ENCODE measurements at regions not wholly inside any gene's neighbourhood (a gene's known extent, or its start where the extent isn't known, plus 50 kb on each side); places are given as distances from the start of the nearest gene placed in this dataset.

DNA sequence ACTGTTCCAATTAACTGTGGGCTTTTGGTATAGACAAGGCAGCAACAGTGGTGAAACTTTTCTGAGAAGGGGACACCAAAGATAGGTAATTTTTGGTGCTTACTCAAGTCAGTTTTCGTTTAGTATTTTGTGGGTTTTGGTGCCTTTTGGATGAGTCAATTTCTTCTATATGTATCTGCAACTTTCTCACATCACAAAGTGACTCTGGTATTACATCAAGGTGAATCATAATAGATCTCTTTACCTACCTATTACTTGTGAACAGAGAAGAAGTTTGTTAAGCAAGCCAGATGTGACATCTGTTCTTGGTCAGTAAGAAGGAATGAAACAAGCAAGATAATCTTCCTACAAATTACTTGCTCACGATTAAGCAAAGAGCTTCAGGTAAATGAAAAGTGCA is 732.4 kb upstream of the DPPA4 start:
- Histone ChIP-seq H3K9ac (ENCODE audit: low read depth in 1 of 2, low read length in 2 of 2) (no peak overlapping the region), H3K9me3 (ENCODE audit: control insufficient read depth in 4 of 4, low read length in 3 of 4) (peaks cover 0 to 3% (median 0%) of the 10 kb centered on the region in 4 donors), H3K36me3 (ENCODE audit: control insufficient read depth in 4 of 4, insufficient read depth in 3 of 4, low read depth in 1 of 4, low read length in 3 of 4) (no peaks in the 10 kb centered on the region), H3K4me3 (ENCODE audit: low read depth in 1 of 3, low read length in 3 of 3) (no peak overlapping the region), H3K27me3 (ENCODE audit: control insufficient read depth in 4 of 4, insufficient read depth in 4 of 4, low read length in 3 of 4) (no peaks in the 10 kb centered on the region), H3K4me1 (ENCODE audit: control insufficient read depth in 4 of 4, insufficient read depth in 4 of 4, low read length in 3 of 4) (no peaks in the 10 kb centered on the region), H3K27ac (ENCODE audit: low read depth in 1 of 2, low read length in 2 of 2) (no peak overlapping the region)
- TF ChIP-seq FOXA2 (IDR thresholded peaks at IDR 0.05) (no peak), RAD21 (IDR thresholded peaks at IDR 0.05) (no peak), GABPA (IDR thresholded peaks at IDR 0.05 in 1 of 2, conservative IDR thresholded peaks at IDR 0.05 in 1 of 2) (no peak), HNF4G (IDR thresholded peaks at IDR 0.05) (no peak), YY1 (IDR thresholded peaks at IDR 0.05) (no peak), NR2F2 (IDR thresholded peaks at IDR 0.05) (no peak), FOXA1 (IDR thresholded peaks at IDR 0.05) (no peak), EGR1 (IDR thresholded peaks at IDR 0.05; ENCODE audit: low read depth in 2 of 2) (no peak)
- TF ChIP-seq, protein P1, sequence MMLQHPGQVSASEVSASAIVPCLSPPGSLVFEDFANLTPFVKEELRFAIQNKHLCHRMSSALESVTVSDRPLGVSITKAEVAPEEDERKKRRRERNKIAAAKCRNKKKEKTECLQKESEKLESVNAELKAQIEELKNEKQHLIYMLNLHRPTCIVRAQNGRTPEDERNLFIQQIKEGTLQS (IDR thresholded peaks at IDR 0.05): no peak
- no peak for DNase-seq (ENCODE audit: low spot score)
- WGBS: 64% methylated on average over 2 of the region's 2 CpGs

GRCh38 chr3:110070161-110070916 is 733.0 kb upstream of the DPPA4 start:
- WGBS: 90% methylated on average over 2 of the region's 2 CpGs
- Histone ChIP-seq H3K9me3 (ENCODE audit: control insufficient read depth in 4 of 4, low read length in 3 of 4) (peaks cover 0 to 3% (median 0%) of the 10 kb centered on the region in 4 donors), H3K36me3 (ENCODE audit: control insufficient read depth in 4 of 4, insufficient read depth in 3 of 4, low read depth in 1 of 4, low read length in 3 of 4) (no peaks in the 10 kb centered on the region), H3K27ac (ENCODE audit: low read depth in 1 of 2, low read length in 2 of 2) (no peak overlapping the region), H3K4me1 (ENCODE audit: control insufficient read depth in 4 of 4, insufficient read depth in 4 of 4, low read length in 3 of 4) (no peaks in the 10 kb centered on the region), H3K9ac (ENCODE audit: low read depth in 1 of 2, low read length in 2 of 2) (no peak overlapping the region), H3K4me3 (ENCODE audit: low read depth in 1 of 3, low read length in 3 of 3) (no peak overlapping the region), H3K27me3 (ENCODE audit: control insufficient read depth in 4 of 4, insufficient read depth in 4 of 4, low read length in 3 of 4) (no peaks in the 10 kb centered on the region)
- TF ChIP-seq JUND (IDR thresholded peaks at IDR 0.05) (no peak), GABPA (IDR thresholded peaks at IDR 0.05 in 1 of 2, conservative IDR thresholded peaks at IDR 0.05 in 1 of 2) (no peak), NR2F2 (IDR thresholded peaks at IDR 0.05) (no peak), HNF4A (conservative IDR thresholded peaks at IDR 0.05) (no peak), EGR1 (IDR thresholded peaks at IDR 0.05; ENCODE audit: low read depth in 2 of 2) (no peak)
- DNase-seq (ENCODE audit: low spot score): no peak

DNA sequence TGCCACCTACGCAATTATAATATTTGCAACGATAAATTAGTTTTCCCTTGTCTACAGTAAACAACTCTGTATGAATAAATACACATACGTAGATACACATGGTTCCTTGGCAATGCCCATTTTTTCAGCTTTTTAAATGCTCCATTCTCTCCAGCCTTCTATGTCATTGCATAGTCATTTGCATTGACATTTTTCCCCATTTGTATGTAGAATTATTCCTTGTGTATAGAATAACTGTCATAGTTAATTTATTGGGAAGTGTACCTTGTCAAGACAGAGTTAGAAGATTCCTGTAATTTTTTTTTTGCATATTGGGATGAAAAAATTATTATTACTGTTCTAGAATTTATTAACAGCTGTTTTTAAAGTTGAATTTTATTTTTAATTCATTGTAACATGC is 736.7 kb upstream of the DPPA4 start:
- Histone ChIP-seq H3K27ac (ENCODE audit: low read depth in 1 of 2, low read length in 2 of 2) (no peak overlapping the region), H3K36me3 (ENCODE audit: control insufficient read depth in 4 of 4, insufficient read depth in 3 of 4, low read depth in 1 of 4, low read length in 3 of 4) (no peaks in the 10 kb centered on the region), H3K4me3 (ENCODE audit: low read depth in 1 of 3, low read length in 3 of 3) (no peak overlapping the region), H3K27me3 (ENCODE audit: control insufficient read depth in 4 of 4, insufficient read depth in 4 of 4, low read length in 3 of 4) (no peaks in the 10 kb centered on the region), H3K9me3 (ENCODE audit: control insufficient read depth in 4 of 4, low read length in 3 of 4) (no peaks in the 10 kb centered on the region), H3K4me1 (ENCODE audit: control insufficient read depth in 4 of 4, insufficient read depth in 4 of 4, low read length in 3 of 4) (no peaks in the 10 kb centered on the region), H3K9ac (ENCODE audit: low read depth in 1 of 2, low read length in 2 of 2) (no peak overlapping the region)
- TF ChIP-seq NR2F2 (IDR thresholded peaks at IDR 0.05) (no peak), TAF1 (conservative IDR thresholded peaks at IDR 0.05) (no peak), MAX (IDR thresholded peaks at IDR 0.05) (no peak), EGR1 (IDR thresholded peaks at IDR 0.05; ENCODE audit: low read depth in 2 of 2) (no peak), RAD21 (IDR thresholded peaks at IDR 0.05) (no peak)
- no peak for DNase-seq (ENCODE audit: low spot score)
- 82% methylated on average over 3 of the region's 3 CpGs for WGBS

GRCh38 chr3:110077093-110077492 is 739.7 kb upstream of the DPPA4 start:
- Histone ChIP-seq H3K9ac (ENCODE audit: low read depth in 1 of 2, low read length in 2 of 2) (no peak overlapping the region), H3K9me3 (ENCODE audit: control insufficient read depth in 4 of 4, low read length in 3 of 4) (no peaks in the 10 kb centered on the region), H3K27ac (ENCODE audit: low read depth in 1 of 2, low read length in 2 of 2) (no peak overlapping the region), H3K4me3 (ENCODE audit: low read depth in 1 of 3, low read length in 3 of 3) (no peak overlapping the region), H3K27me3 (ENCODE audit: control insufficient read depth in 4 of 4, insufficient read depth in 4 of 4, low read length in 3 of 4) (no peaks in the 10 kb centered on the region), H3K4me1 (ENCODE audit: control insufficient read depth in 4 of 4, insufficient read depth in 4 of 4, low read length in 3 of 4) (no peaks in the 10 kb centered on the region), H3K36me3 (ENCODE audit: control insufficient read depth in 4 of 4, insufficient read depth in 3 of 4, low read depth in 1 of 4, low read length in 3 of 4) (no peaks in the 10 kb centered on the region)
- WGBS: 51% methylated on average over 1 of the region's 1 CpG
- DNase-seq (ENCODE audit: low spot score): no peak
- no peak for TF ChIP-seq YY1 (IDR thresholded peaks at IDR 0.05)
- TF ChIP-seq SP1 (IDR thresholded peaks at IDR 0.05): no peak
- TF ChIP-seq HNF4G (IDR thresholded peaks at IDR 0.05): no peak
- no peak for TF ChIP-seq ZBTB33 (IDR thresholded peaks at IDR 0.05)
- TF ChIP-seq, protein P2, sequence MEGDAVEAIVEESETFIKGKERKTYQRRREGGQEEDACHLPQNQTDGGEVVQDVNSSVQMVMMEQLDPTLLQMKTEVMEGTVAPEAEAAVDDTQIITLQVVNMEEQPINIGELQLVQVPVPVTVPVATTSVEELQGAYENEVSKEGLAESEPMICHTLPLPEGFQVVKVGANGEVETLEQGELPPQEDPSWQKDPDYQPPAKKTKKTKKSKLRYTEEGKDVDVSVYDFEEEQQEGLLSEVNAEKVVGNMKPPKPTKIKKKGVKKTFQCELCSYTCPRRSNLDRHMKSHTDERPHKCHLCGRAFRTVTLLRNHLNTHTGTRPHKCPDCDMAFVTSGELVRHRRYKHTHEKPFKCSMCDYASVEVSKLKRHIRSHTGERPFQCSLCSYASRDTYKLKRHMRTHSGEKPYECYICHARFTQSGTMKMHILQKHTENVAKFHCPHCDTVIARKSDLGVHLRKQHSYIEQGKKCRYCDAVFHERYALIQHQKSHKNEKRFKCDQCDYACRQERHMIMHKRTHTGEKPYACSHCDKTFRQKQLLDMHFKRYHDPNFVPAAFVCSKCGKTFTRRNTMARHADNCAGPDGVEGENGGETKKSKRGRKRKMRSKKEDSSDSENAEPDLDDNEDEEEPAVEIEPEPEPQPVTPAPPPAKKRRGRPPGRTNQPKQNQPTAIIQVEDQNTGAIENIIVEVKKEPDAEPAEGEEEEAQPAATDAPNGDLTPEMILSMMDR (IDR thresholded peaks at IDR 0.05; ENCODE audit: low read depth, low read length, missing input control): no peak
- no peak for TF ChIP-seq EGR1 (IDR thresholded peaks at IDR 0.05; ENCODE audit: low read depth in 2 of 2)
- no peak for TF ChIP-seq RAD21 (IDR thresholded peaks at IDR 0.05)
- TF ChIP-seq MAX (IDR thresholded peaks at IDR 0.05): no peak
- no peak for TF ChIP-seq RXRA (IDR thresholded peaks at IDR 0.05)
- no peak for TF ChIP-seq JUND (IDR thresholded peaks at IDR 0.05)
